NCI-H82 treated with DMSO at 0.1 percent for 48 hours (cell line): ENCODE measurements at regions not wholly inside any gene's neighbourhood (a gene's known extent, or its start where the extent isn't known, plus 50 kb on each side); places are given as distances from the start of the nearest gene placed in this dataset.

Experiments used
- DNase-seq: peaks from one replicate; lab custom pipeline; 2025; ENCODE audit not compliant: unreplicated experiment; lab: John Stamatoyannopoulos, UW

GRCh38 chr15:97072545-97072944 lies 742.0 kb downstream of the NR2F2 start:
- no peak for DNase-seq

DNA sequence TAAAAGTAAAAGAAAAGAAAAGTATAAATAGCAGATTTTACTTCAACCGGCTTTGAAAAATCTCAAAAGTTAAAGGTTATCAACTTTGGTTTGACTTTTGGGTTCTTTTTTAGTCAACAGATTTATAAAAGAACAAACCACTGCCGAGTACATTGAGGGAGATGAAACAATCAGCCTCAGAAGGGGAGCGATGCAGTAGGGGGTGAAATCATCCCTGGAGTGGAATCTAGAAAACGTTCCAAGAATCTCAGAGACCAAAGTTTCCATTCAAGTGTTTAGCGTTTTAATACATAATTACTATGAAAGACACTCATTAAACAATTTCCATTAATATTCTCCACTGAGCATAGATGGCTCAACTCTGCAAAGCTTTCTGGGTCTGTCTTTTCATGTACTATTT lies 745.5 kb downstream of the NR2F2 start:
- no peak for DNase-seq

DNA sequence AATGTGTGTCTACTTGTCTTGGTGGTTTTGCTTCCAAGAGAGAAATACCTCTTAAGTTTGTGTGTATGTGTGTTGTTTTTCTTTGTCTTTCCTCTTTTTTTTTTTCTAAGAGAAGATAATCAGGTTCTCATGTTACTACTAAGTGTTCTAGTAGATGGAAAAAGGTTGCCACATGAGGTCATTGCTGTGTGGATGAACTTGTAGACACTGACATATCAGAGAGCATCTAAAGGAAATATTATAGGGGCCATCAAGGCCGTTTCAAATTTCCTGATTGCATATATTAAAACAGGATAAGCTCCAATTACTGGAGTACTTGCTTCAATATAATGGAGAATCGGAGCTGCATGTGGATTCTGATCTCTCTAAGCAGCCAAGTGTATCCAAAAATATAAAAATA lies 747.5 kb downstream of the NR2F2 start:
- no peak for DNase-seq

DNA sequence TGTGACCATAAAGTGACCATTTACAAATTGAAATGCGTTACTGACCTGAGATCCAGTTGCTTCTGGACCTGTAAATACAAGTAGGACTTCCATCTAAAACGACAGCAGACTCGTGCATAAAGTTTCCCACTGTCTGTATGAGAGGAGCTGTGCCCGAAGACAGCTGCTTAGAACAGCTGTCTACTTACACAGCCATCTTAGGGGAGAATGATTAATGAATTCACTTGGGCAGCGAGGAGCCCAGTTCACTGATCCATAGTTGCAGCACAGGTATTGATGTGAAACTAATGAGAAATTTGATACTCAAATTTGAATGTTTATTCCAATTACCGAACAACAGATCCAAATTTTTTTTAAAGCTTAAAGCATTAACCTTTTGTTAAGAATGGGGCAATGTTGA lies 748.1 kb downstream of the NR2F2 start:
- no peak for DNase-seq

GRCh38 chr15:97081666-97082226 lies 751.2 kb downstream of the NR2F2 start:
- no peak for DNase-seq

DNA sequence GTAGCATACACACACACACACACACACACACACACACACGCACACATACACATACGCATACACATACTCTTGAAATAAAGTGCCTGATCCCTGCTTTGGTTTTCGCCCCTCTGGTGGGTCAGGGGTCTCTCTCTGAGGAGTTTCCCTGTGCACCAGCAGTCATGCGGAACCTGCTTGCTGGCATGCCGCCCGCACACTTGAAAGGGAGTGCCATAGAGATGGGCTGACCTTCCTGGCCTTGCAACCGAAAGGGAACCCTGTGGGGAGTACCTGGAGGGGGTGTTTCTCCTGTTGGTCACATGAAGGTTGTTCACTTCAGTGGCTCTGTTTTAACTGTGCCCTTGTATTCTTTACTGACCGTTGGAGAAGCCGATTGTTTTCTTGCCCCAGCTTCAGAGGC lies 752.3 kb downstream of the NR2F2 start:
- no peak for DNase-seq

- DNase-seq = no peak
Measured at GRCh38 chr15:97084650-97085049, 754.1 kb downstream of the NR2F2 start.

GRCh38 chr15:97085731-97086130 lies 755.2 kb downstream of the NR2F2 start:
- DNase-seq = no peak

DNA sequence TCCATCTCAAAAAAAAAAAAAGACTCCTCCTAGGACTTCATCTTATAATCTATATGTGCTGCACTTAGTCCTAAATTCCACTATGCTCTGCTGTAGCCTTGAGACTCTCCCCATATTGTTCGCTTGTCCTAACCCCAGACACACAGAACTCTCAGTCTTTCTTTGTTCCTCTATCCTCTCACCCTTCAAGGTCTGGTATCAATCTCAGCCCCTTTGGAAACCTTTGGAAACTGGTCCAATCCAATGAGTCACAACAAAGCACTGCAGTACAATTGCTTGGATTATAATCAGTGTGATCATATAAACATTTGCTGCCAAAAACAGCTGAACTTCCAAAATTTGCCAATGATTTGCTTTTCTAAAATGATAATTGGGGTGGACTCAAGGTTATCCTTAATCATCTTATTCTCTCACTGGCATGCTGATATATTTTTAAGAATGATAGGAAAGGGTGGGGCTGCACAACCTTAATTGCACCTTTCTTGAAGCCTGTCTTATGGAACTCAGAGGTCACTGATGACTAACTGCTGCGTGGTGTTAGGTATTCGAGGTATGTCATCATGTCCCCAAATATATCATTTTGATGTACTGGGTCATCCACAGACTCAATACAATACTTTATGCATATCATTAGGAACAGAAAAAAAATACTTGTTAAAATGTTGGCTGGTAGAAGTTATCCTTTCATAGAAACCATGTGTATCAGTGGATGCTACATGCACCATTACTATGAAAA lies 756.7 kb downstream of the NR2F2 start:
- no peak for DNase-seq

DNA sequence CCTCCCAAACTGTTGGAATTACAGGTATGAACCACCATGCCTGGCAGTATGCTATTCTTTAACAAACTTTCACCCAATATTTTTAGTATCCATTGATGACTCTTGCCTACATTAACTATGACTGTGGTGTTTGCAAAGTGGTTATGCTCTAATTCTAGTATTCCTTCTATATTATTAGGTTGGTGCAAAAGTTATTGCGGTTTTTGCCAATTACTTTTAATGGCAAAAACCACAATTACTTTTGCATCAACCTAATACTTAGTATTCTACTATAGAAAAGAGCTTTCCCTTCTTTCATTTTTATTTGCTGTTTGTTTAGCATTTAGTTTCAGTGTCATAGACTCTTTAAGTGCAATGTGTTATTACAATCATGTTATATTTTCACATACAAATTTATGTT lies 760.6 kb downstream of the NR2F2 start:
- no peak for DNase-seq

DNA sequence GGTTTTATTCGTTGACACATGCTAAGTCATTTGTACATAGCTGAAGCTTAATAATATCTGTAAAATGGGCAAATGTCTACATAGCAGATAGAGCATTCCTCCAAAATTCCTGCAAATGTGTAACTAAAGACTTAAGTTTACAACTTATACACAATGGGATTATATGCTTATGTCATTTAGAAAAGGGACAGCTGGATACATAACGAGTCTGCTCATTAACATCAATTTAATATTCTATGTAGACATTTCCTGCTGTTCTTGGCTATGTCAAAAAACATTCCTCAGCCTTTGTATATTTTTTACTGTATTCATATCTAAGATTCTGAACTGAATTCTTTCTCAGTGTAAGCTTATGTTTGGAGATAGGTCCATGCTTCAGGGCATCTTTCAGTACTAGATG lies 762.2 kb downstream of the NR2F2 start:
- no peak for DNase-seq

- no peak for DNase-seq
Measured at GRCh38 chr15:97096303-97096835, 765.9 kb downstream of the NR2F2 start.

DNA sequence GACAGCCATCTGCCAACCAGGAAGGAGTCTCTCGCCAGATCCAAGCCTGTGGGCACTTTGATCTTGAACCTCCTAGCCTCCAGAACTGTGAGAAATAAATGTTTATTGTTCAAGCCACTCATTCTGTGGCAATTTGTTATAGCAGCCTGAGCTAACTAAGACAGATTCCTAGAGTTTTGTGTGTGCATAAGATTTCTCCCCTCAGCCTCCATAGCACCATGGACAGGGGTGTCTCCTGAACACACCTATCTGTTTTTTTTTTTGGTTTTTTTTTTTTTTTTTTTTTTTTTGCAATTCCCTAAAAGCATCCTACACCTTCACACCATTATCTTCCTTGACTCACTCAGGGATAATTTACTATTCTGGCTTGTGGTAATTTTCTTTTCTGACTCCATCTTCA lies 768.5 kb downstream of the NR2F2 start:
- no peak for DNase-seq

GRCh38 chr15:97101572-97101971 lies 771.1 kb downstream of the NR2F2 start:
- no peak for DNase-seq

DNA sequence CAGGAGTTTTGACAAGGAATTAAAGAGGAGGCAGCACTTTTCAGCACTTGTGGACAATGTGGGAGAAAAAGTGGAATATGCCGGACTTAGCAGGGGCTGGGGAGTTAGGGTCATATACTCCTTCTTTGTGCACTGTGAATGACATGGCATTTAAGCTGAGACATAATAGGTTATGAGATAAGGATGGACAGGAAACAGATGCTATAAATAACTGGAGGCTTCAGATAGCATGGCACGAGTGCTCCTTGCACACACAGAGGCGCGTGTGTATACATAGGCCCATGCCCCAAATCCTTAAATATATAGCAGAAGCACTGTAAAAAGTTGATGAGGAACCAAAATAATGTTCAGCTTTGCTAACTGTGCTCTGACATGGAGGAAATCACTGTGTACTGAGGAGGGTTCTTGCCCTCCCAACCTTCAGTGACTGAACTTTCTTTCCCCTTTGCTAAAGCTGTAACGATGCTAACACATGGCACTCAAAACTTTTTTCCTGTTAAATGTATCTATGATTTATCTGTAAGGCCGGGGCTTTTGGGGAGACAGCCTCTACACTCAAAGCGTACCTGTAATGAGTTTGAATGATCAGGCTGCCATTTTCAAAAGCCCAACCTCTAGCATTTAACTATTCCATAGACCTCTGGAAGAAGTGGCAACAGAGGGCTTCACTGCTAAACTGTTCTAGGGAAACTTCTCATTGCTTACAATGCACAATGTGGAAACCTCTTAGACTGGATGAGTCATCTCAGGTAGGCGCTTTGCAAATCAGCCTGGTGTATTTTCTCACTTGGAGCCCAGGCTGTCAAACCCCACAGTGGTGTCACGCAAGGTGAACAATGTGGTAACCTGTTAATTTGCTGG lies 784.6 kb downstream of the NR2F2 start:
- no peak for DNase-seq

DNA sequence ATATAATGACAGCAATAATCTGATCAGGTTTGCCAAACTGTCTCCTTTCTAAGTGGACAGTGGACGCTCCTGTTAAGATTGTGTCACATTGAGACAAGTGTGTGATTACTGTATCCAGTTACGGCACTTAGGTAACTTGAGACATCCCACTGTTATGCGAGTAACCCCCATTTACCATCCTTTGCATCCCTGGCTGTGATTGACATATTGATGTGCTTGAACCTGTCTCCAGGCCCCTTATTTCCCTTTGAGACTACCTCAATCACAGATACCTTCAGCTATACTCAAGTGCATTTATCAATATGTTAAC lies 785.2 kb downstream of the NR2F2 start:
- DNase-seq = no peak

GRCh38 chr15:97124790-97125189 lies 794.3 kb downstream of the NR2F2 start:
- DNase-seq = no peak

- DNase-seq = peak; percentile 13
Measured at GRCh38 chr15:97126553-97127233, 796.2 kb downstream of the NR2F2 start.

- no peak for DNase-seq
Measured at GRCh38 chr15:97129674-97130073, 799.2 kb downstream of the NR2F2 start.

GRCh38 chr15:97140216-97140615 lies 809.7 kb downstream of the NR2F2 start:
- DNase-seq = no peak

DNA sequence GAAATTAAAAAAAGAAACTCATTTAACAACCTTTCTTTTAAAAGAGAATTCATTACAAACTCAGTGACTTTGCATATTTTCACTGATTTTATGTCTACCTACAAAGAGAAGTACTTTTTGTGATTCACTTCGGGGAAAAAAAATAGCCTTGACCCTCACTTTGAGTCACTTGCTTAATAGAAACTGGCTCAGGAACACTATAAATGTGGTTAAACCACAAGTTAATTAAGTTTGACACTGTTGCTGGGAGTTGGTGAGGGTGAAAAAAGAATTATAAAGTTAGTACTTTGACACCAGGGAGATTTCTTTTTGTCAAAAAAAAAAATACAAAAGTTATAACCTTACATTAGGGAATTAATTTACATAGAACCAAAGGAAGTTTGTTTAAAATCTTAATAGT lies 810.9 kb downstream of the NR2F2 start:
- DNase-seq = no peak
